ENCODE measurements at regions not wholly inside any gene's neighbourhood (a gene's known extent, or its start where the extent isn't known, plus 50 kb on each side); places are given as distances from the start of the nearest gene placed in this dataset.

GRCh38 chr7:41084381-41084780, 618.5 kb downstream of the INHBA start:
- TF ChIP-seq, protein P1, sequence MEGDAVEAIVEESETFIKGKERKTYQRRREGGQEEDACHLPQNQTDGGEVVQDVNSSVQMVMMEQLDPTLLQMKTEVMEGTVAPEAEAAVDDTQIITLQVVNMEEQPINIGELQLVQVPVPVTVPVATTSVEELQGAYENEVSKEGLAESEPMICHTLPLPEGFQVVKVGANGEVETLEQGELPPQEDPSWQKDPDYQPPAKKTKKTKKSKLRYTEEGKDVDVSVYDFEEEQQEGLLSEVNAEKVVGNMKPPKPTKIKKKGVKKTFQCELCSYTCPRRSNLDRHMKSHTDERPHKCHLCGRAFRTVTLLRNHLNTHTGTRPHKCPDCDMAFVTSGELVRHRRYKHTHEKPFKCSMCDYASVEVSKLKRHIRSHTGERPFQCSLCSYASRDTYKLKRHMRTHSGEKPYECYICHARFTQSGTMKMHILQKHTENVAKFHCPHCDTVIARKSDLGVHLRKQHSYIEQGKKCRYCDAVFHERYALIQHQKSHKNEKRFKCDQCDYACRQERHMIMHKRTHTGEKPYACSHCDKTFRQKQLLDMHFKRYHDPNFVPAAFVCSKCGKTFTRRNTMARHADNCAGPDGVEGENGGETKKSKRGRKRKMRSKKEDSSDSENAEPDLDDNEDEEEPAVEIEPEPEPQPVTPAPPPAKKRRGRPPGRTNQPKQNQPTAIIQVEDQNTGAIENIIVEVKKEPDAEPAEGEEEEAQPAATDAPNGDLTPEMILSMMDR (IDR thresholded peaks at IDR 0.05; ENCODE audit: low read depth, low read length): no peak
- no peak for TF ChIP-seq EZH2phosphoT487 (IDR thresholded peaks at IDR 0.05; ENCODE audit: low read depth)
- Histone ChIP-seq H3K36me3 (replicated peaks; ENCODE audit: low read depth, low read length) (no peaks in the 10 kb centered on the region), H3K9me3 (ENCODE audit: insufficient read depth, low read length) (no peaks in the 10 kb centered on the region), H4K20me1 (ENCODE audit: insufficient read depth, low read length) (no peaks in the 10 kb centered on the region), H3K4me3 (ENCODE audit: low read length) (no peak overlapping the region), H3K27me3 (ENCODE audit: low read depth, low read length) (no peaks in the 10 kb centered on the region), H3K27ac (ENCODE audit: low read length) (no peak overlapping the region), H3K4me2 (ENCODE audit: low read length) (no peak overlapping the region), H3K4me1 (ENCODE audit: low read length) (no peaks in the 10 kb centered on the region), H3K9ac (ENCODE audit: low read length) (no peak overlapping the region), H2AFZ (ENCODE audit: low read depth, low read length) (no peak overlapping the region), H3K79me2 (ENCODE audit: low read length) (no peaks in the 10 kb centered on the region)

GRCh38 chr7:41069635-41070034, 633.3 kb downstream of the INHBA start:
- Histone ChIP-seq H3K27ac (ENCODE audit: low read length) (no peak overlapping the region), H3K4me2 (ENCODE audit: low read length) (no peak overlapping the region), H3K9ac (ENCODE audit: low read length) (no peak overlapping the region), H3K4me1 (ENCODE audit: low read length) (peaks cover 10% of the 10 kb centered on the region), H3K9me3 (ENCODE audit: insufficient read depth, low read length) (no peaks in the 10 kb centered on the region), H4K20me1 (ENCODE audit: insufficient read depth, low read length) (no peaks in the 10 kb centered on the region), H3K79me2 (ENCODE audit: low read length) (no peaks in the 10 kb centered on the region), H3K27me3 (ENCODE audit: low read depth, low read length) (no peaks in the 10 kb centered on the region), H3K36me3 (replicated peaks; ENCODE audit: low read depth, low read length) (no peaks in the 10 kb centered on the region), H2AFZ (ENCODE audit: low read depth, low read length) (no peak overlapping the region), H3K4me3 (ENCODE audit: low read length) (no peak overlapping the region)
- no peak for TF ChIP-seq EZH2phosphoT487 (IDR thresholded peaks at IDR 0.05; ENCODE audit: low read depth)
- TF ChIP-seq, protein P1 (IDR thresholded peaks at IDR 0.05; ENCODE audit: low read depth, low read length): no peak

DNA sequence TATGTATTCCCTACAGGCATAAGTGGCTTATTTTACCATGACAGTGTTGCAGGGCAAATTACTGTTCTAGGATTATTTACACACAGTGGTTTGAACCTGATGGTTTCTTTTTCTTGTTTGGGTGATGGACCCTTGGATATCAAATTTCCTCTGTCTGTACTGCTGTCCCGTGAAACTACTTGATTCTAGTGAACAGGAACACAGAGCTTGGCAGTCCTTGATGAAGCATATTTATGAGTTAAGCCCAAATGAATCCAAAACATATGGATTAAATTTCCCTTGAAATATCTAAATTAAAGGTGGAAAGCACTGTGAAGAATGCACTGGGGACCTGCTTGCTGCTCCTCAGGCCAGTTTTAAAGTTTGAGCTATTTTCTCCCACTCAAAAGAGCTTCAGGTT, 635.3 kb downstream of the INHBA start:
- H3K4me1 ChIP-seq (ENCODE audit: low read length): peaks cover 11% of the 10 kb centered on the region
- TF ChIP-seq, protein P1 (IDR thresholded peaks at IDR 0.05; ENCODE audit: low read depth, low read length): no peak
- no peak for TF ChIP-seq EZH2phosphoT487 (IDR thresholded peaks at IDR 0.05; ENCODE audit: low read depth)
- no peak overlapping the region for H3K27ac ChIP-seq (ENCODE audit: low read length)
- no peak overlapping the region for H3K4me2 ChIP-seq (ENCODE audit: low read length)
- no peaks in the 10 kb centered on the region for H3K36me3 ChIP-seq (replicated peaks; ENCODE audit: low read depth, low read length)
- no peaks in the 10 kb centered on the region for H4K20me1 ChIP-seq (ENCODE audit: insufficient read depth, low read length)
- no peaks in the 10 kb centered on the region for H3K27me3 ChIP-seq (ENCODE audit: low read depth, low read length)
- H2AFZ ChIP-seq (ENCODE audit: low read depth, low read length): no peak overlapping the region
- H3K9ac ChIP-seq (ENCODE audit: low read length): no peak overlapping the region
- no peaks in the 10 kb centered on the region for H3K9me3 ChIP-seq (ENCODE audit: insufficient read depth, low read length)
- no peaks in the 10 kb centered on the region for H3K79me2 ChIP-seq (ENCODE audit: low read length)
- H3K4me3 ChIP-seq (ENCODE audit: low read length): no peak overlapping the region

DNA sequence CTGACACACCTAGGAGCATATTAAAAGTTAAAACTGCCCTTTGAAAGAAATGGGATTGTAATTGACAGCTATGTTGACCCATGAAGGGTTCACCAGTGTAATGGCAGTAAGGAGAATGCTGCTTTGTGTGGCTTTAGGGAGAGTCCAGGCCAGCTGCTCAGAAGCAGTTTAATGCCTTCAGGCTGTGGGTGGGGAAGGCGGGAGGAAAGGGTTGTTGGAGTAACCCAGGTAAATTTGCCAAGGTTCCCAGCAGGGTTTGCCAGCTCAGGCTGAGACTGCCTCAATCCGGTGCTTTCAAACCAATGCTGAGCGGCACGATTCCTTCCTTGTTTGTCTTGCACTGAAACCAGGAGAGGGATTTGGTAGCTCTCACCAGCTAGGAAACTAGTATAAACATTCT, 637.2 kb downstream of the INHBA start:
- no peak overlapping the region for H3K4me2 ChIP-seq (ENCODE audit: low read length)
- H3K9ac ChIP-seq (ENCODE audit: low read length): no peak overlapping the region
- no peaks in the 10 kb centered on the region for H3K79me2 ChIP-seq (ENCODE audit: low read length)
- no peaks in the 10 kb centered on the region for H3K27me3 ChIP-seq (ENCODE audit: low read depth, low read length)
- TF ChIP-seq, protein P1 (IDR thresholded peaks at IDR 0.05; ENCODE audit: low read depth, low read length): no peak
- no peak for TF ChIP-seq EZH2phosphoT487 (IDR thresholded peaks at IDR 0.05; ENCODE audit: low read depth)
- H3K9me3 ChIP-seq (ENCODE audit: insufficient read depth, low read length): no peaks in the 10 kb centered on the region
- peaks cover 11% of the 10 kb centered on the region for H3K4me1 ChIP-seq (ENCODE audit: low read length)
- H3K4me3 ChIP-seq (ENCODE audit: low read length): no peak overlapping the region
- no peaks in the 10 kb centered on the region for H3K36me3 ChIP-seq (replicated peaks; ENCODE audit: low read depth, low read length)
- H4K20me1 ChIP-seq (ENCODE audit: insufficient read depth, low read length): no peaks in the 10 kb centered on the region
- no peak overlapping the region for H3K27ac ChIP-seq (ENCODE audit: low read length)
- no peak overlapping the region for H2AFZ ChIP-seq (ENCODE audit: low read depth, low read length)

Measured in OCI-LY3 (cell line).